Prostate gland (tissue), 2 donors: ENCODE measurements at regions not wholly inside any gene's neighbourhood (a gene's known extent, or its start where the extent isn't known, plus 50 kb on each side); places are given as distances from the start of the nearest gene placed in this dataset.

Experiments
- DNase-seq: peaks from one replicate; pipeline ENCODE4 v3.0.0-alpha.2; 2019; ENCODE audit warnings: low spot score
- H3K27ac ChIP-seq, 2 donors: fragments of 200-600 bp; sonication (generic); 2 replicates each; pipeline ENCODE4 v1.5.1; 2017 to 2019
- H3K27me3 ChIP-seq: fragments of 200-600 bp; sonication (generic); replicated peaks from 2 replicates; pipeline ENCODE4 v1.5.1; 2019; ENCODE audit not compliant: insufficient read depth
- H3K36me3 ChIP-seq, 2 donors: fragments of 200-600 bp; sonication (generic); 1 replicate in 1 of 2; 2 replicates in 1 of 2; pipeline versions ENCODE4 v1.5.1 to v1.8.1; 2017 to 2019
- H3K4me1 ChIP-seq: fragments of 200-600 bp; sonication (generic); replicated peaks from 2 replicates; pipeline ENCODE4 v1.5.1; 2019
- H3K4me3 ChIP-seq, 2 donors: fragments of 200-600 bp; sonication (generic); 2 replicates each; pipeline ENCODE4 v1.5.1; 2017 to 2019
- H3K9me3 ChIP-seq: fragments of 200-600 bp; sonication (generic); 2 replicates; pipeline ENCODE4 v1.5.1; 2017
- CTCF ChIP-seq, 4 experiments: fragments of 200-600 bp in 2 of 4; fragments of 450-650 bp in 2 of 4; sonication (generic) in 2 of 4; IDR thresholded peaks; 1 replicate in 3 of 4; 2 replicates in 1 of 4; pipeline ENCODE4 v1.5.1; 2016 to 2019; ENCODE audit warnings: antibody characterized with exemption in 4 of 4, mild to moderate bottlenecking in 2 of 4, moderate library complexity in 2 of 4
- POLR2A ChIP-seq: fragments of 450-650 bp; IDR thresholded peaks from one replicate; pipeline ENCODE4 v1.6.1; 2016; ENCODE audit warnings: antibody characterized with exemption, mild to moderate bottlenecking
- POLR2AphosphoS5 ChIP-seq: sonication (generic); formaldehyde crosslinking; IDR thresholded peaks from one replicate; pipeline ENCODE4 v1.6.1; 2017; ENCODE audit warnings: antibody characterized with exemption
- WGBS: methylation state at CpG from one replicate; pipeline ENCODE4 v1.1.5; 2018; 5-methylcytosine and 5-hydroxymethylcytosine counted together
- intact Hi-C: fragments of 100-400 bp; cut with DNase I; formaldehyde crosslinking; loops from one replicate; pipeline ENCODE4 v1.14.2; 2022

GRCh38 chrX:98506907-98507306 lies 1623.2 kb downstream of the RPA4 start:
- H3K27ac ChIP-seq = no peak overlapping the region
- intact Hi-C loops = no loop called here
- no peaks in the 10 kb centered on the region for H3K27me3 ChIP-seq
- DNase-seq = no peak
- no peaks in the 10 kb centered on the region for H3K4me1 ChIP-seq
- no peak overlapping the region for H3K4me3 ChIP-seq
- 94% methylated on average over 1 of the region's 1 CpG for WGBS
- no peak for TF ChIP-seq CTCF (IDR thresholded peaks at IDR 0.05)
- TF ChIP-seq POLR2AphosphoS5 = no peak
- TF ChIP-seq POLR2A = no peak
- no peaks in the 10 kb centered on the region for H3K9me3 ChIP-seq
- H3K36me3 ChIP-seq = no peaks in the 10 kb centered on the region

- H3K27ac ChIP-seq = no peak overlapping the region
- H3K4me1 ChIP-seq = no peaks in the 10 kb centered on the region
- no peak overlapping the region for H3K4me3 ChIP-seq
- DNase-seq = no peak
- H3K36me3 ChIP-seq = no peaks in the 10 kb centered on the region
- intact Hi-C loops = no loop called here
- no peaks in the 10 kb centered on the region for H3K9me3 ChIP-seq
- no peak for TF ChIP-seq CTCF (IDR thresholded peaks at IDR 0.05)
- TF ChIP-seq POLR2AphosphoS5 = no peak
- no peak for TF ChIP-seq POLR2A
- no peaks in the 10 kb centered on the region for H3K27me3 ChIP-seq
Observed at GRCh38 chrX:98514032-98514431, 1630.3 kb downstream of the RPA4 start.

GRCh38 chrX:98516120-98516519 lies 1632.4 kb downstream of the RPA4 start:
- no peak for DNase-seq
- Histone ChIP-seq H3K36me3 (no peaks in the 10 kb centered on the region), H3K4me1 (no peaks in the 10 kb centered on the region), H3K4me3 (no peak overlapping the region), H3K27ac (no peak overlapping the region), H3K9me3 (no peaks in the 10 kb centered on the region), H3K27me3 (no peaks in the 10 kb centered on the region)
- TF ChIP-seq POLR2A (no peak), CTCF (IDR thresholded peaks at IDR 0.05) (no peak), POLR2AphosphoS5 (no peak)
- 96% methylated on average over 1 of the region's 1 CpG for WGBS
- intact Hi-C loops = no loop called here

- TF ChIP-seq POLR2A (no peak), CTCF (IDR thresholded peaks at IDR 0.05) (no peak), POLR2AphosphoS5 (no peak)
- WGBS = 76% methylated on average over 3 of the region's 3 CpGs
- H3K27me3 ChIP-seq = no peaks in the 10 kb centered on the region
- DNase-seq = no peak
- H3K27ac ChIP-seq = no peak overlapping the region
- intact Hi-C loops = no loop called here
- H3K4me1 ChIP-seq = no peaks in the 10 kb centered on the region
- no peak overlapping the region for H3K4me3 ChIP-seq
- no peaks in the 10 kb centered on the region for H3K9me3 ChIP-seq
- H3K36me3 ChIP-seq = no peaks in the 10 kb centered on the region
Observed at GRCh38 chrX:98523026-98523425, 1639.3 kb downstream of the RPA4 start.

GRCh38 chrX:98523521-98523920 lies 1639.8 kb downstream of the RPA4 start:
- Histone ChIP-seq H3K4me3 (no peak overlapping the region), H3K27ac (no peak overlapping the region), H3K4me1 (no peaks in the 10 kb centered on the region), H3K36me3 (no peaks in the 10 kb centered on the region), H3K9me3 (no peaks in the 10 kb centered on the region), H3K27me3 (no peaks in the 10 kb centered on the region)
- intact Hi-C loops = no loop called here
- no peak for TF ChIP-seq CTCF (IDR thresholded peaks at IDR 0.05)
- TF ChIP-seq POLR2AphosphoS5 = no peak
- no peak for TF ChIP-seq POLR2A
- WGBS = 90% methylated on average over 3 of the region's 3 CpGs
- no peak for DNase-seq
